ENCODE measurements at regions not wholly inside any gene's neighbourhood (a gene's known extent, or its start where the extent isn't known, plus 50 kb on each side); places are given as distances from the start of the nearest gene placed in this dataset.

- DNase-seq (ENCODE audit: insufficient read length, low spot score) (no peak), FAIRE-seq (peak; percentile 31)
- TF ChIP-seq POLR2AphosphoS5 (IDR thresholded peaks at IDR 0.05; ENCODE audit: low read depth, low read length), result no peak
- TF ChIP-seq SPI1 (IDR thresholded peaks at IDR 0.05; ENCODE audit: low read depth, low read length), result no peak
- TF ChIP-seq PAX5 (IDR thresholded peaks at IDR 0.05; ENCODE audit: insufficient read depth, low read length, severe bottlenecking), result no peak
- no peak for TF ChIP-seq POLR2A (IDR thresholded peaks at IDR 0.05; ENCODE audit: low read depth, low read length)
- no peak for TF ChIP-seq POU2F2 (IDR thresholded peaks at IDR 0.05; ENCODE audit: low read depth, low read length)
- TF ChIP-seq TAF1 (IDR thresholded peaks at IDR 0.05; ENCODE audit: low read depth, low read length), result no peak
Observed at GRCh38 chr1:198907423-198907746, 268.5 kb downstream of the PTPRC start.

- FAIRE-seq (no peak), DNase-seq (ENCODE audit: insufficient read length, low spot score) (no peak)
- TF ChIP-seq POLR2AphosphoS5 (IDR thresholded peaks at IDR 0.05; ENCODE audit: low read depth, low read length) (no peak), POU2F2 (IDR thresholded peaks at IDR 0.05; ENCODE audit: low read depth, low read length) (no peak), POLR2A (IDR thresholded peaks at IDR 0.05; ENCODE audit: low read depth, low read length) (no peak), SPI1 (IDR thresholded peaks at IDR 0.05; ENCODE audit: low read depth, low read length) (no peak), PAX5 (IDR thresholded peaks at IDR 0.05; ENCODE audit: insufficient read depth, low read length, severe bottlenecking) (no peak), TAF1 (IDR thresholded peaks at IDR 0.05; ENCODE audit: low read depth, low read length) (no peak)
Observed at GRCh38 chr1:198908995-198909394, 270.2 kb downstream of the PTPRC start.

GRCh38 chr1:198909973-198910372, 271.1 kb downstream of the PTPRC start:
- FAIRE-seq (no peak), DNase-seq (ENCODE audit: insufficient read length, low spot score) (no peak)
- TF ChIP-seq POLR2A (IDR thresholded peaks at IDR 0.05; ENCODE audit: low read depth, low read length), result no peak
- TF ChIP-seq POU2F2 (IDR thresholded peaks at IDR 0.05; ENCODE audit: low read depth, low read length), result no peak

GRCh38 chr1:198910816-198911215, 272.0 kb downstream of the PTPRC start:
- FAIRE-seq (no peak), DNase-seq (ENCODE audit: insufficient read length, low spot score) (no peak)
- no peak for TF ChIP-seq POLR2AphosphoS5 (IDR thresholded peaks at IDR 0.05; ENCODE audit: low read depth, low read length)
- no peak for TF ChIP-seq TAF1 (IDR thresholded peaks at IDR 0.05; ENCODE audit: low read depth, low read length)
- no peak for TF ChIP-seq PAX5 (IDR thresholded peaks at IDR 0.05; ENCODE audit: insufficient read depth, low read length, severe bottlenecking)
- no peak for TF ChIP-seq POLR2A (IDR thresholded peaks at IDR 0.05; ENCODE audit: low read depth, low read length)
- no peak for TF ChIP-seq SPI1 (IDR thresholded peaks at IDR 0.05; ENCODE audit: low read depth, low read length)
- no peak for TF ChIP-seq POU2F2 (IDR thresholded peaks at IDR 0.05; ENCODE audit: low read depth, low read length)

GRCh38 chr1:198912046-198912445, 273.2 kb downstream of the PTPRC start:
- DNase-seq (ENCODE audit: insufficient read length, low spot score) (no peak), FAIRE-seq (no peak)
- no peak for TF ChIP-seq TAF1 (IDR thresholded peaks at IDR 0.05; ENCODE audit: low read depth, low read length)
- no peak for TF ChIP-seq POLR2A (IDR thresholded peaks at IDR 0.05; ENCODE audit: low read depth, low read length)
- TF ChIP-seq PAX5 (IDR thresholded peaks at IDR 0.05; ENCODE audit: insufficient read depth, low read length, severe bottlenecking), result no peak
- TF ChIP-seq POU2F2 (IDR thresholded peaks at IDR 0.05; ENCODE audit: low read depth, low read length), result no peak
- TF ChIP-seq POLR2AphosphoS5 (IDR thresholded peaks at IDR 0.05; ENCODE audit: low read depth, low read length), result no peak
- no peak for TF ChIP-seq SPI1 (IDR thresholded peaks at IDR 0.05; ENCODE audit: low read depth, low read length)

GRCh38 chr1:198913667-198914066, 274.8 kb downstream of the PTPRC start:
- no peak for TF ChIP-seq PAX5 (IDR thresholded peaks at IDR 0.05; ENCODE audit: insufficient read depth, low read length, severe bottlenecking)
- no peak for DNase-seq (ENCODE audit: insufficient read length, low spot score)
- FAIRE-seq, result no peak

- TF ChIP-seq POLR2AphosphoS5 (IDR thresholded peaks at IDR 0.05; ENCODE audit: low read depth, low read length), result no peak
- TF ChIP-seq PAX5 (IDR thresholded peaks at IDR 0.05; ENCODE audit: insufficient read depth, low read length, severe bottlenecking), result no peak
- no peak for TF ChIP-seq POLR2A (IDR thresholded peaks at IDR 0.05; ENCODE audit: low read depth, low read length)
- DNase-seq (ENCODE audit: insufficient read length, low spot score) (no peak), FAIRE-seq (no peak)
Observed at GRCh38 chr1:198915327-198916231, 276.7 kb downstream of the PTPRC start.

GRCh38 chr1:198917226-198917625, 278.4 kb downstream of the PTPRC start:
- FAIRE-seq (no peak), DNase-seq (ENCODE audit: insufficient read length, low spot score) (no peak)
- TF ChIP-seq POLR2A (IDR thresholded peaks at IDR 0.05; ENCODE audit: low read depth, low read length), result no peak
- no peak for TF ChIP-seq POLR2AphosphoS5 (IDR thresholded peaks at IDR 0.05; ENCODE audit: low read depth, low read length)
- no peak for TF ChIP-seq TAF1 (IDR thresholded peaks at IDR 0.05; ENCODE audit: low read depth, low read length)
- no peak for TF ChIP-seq PAX5 (IDR thresholded peaks at IDR 0.05; ENCODE audit: insufficient read depth, low read length, severe bottlenecking)
- no peak for TF ChIP-seq POU2F2 (IDR thresholded peaks at IDR 0.05; ENCODE audit: low read depth, low read length)
- TF ChIP-seq SPI1 (IDR thresholded peaks at IDR 0.05; ENCODE audit: low read depth, low read length), result no peak

- FAIRE-seq (no peak), DNase-seq (ENCODE audit: insufficient read length, low spot score) (no peak)
Observed at GRCh38 chr1:198918920-198919319, 280.1 kb downstream of the PTPRC start.

GRCh38 chr1:198919667-198920398, 281.0 kb downstream of the PTPRC start:
- no peak for TF ChIP-seq POLR2A (IDR thresholded peaks at IDR 0.05; ENCODE audit: low read depth, low read length)
- TF ChIP-seq POU2F2 (IDR thresholded peaks at IDR 0.05; ENCODE audit: low read depth, low read length), result no peak; the same call in 1 of the 2 replicates
- TF ChIP-seq SPI1 (IDR thresholded peaks at IDR 0.05; ENCODE audit: low read depth, low read length), result no peak
- TF ChIP-seq PAX5 (IDR thresholded peaks at IDR 0.05; ENCODE audit: insufficient read depth, low read length, severe bottlenecking), result no peak
- FAIRE-seq, result peak; percentile 81
- DNase-seq (ENCODE audit: insufficient read length, low spot score), result no peak

More at GRCh38 chr1:198918920-198919319, 280.1 kb downstream of the PTPRC start:
- no peak for TF ChIP-seq TAF1 (IDR thresholded peaks at IDR 0.05; ENCODE audit: low read depth, low read length)
- TF ChIP-seq PAX5 (IDR thresholded peaks at IDR 0.05; ENCODE audit: insufficient read depth, low read length, severe bottlenecking), result no peak
- TF ChIP-seq POU2F2 (IDR thresholded peaks at IDR 0.05; ENCODE audit: low read depth, low read length), result no peak
- no peak for TF ChIP-seq POLR2A (IDR thresholded peaks at IDR 0.05; ENCODE audit: low read depth, low read length)
- TF ChIP-seq POLR2AphosphoS5 (IDR thresholded peaks at IDR 0.05; ENCODE audit: low read depth, low read length), result no peak
- no peak for TF ChIP-seq SPI1 (IDR thresholded peaks at IDR 0.05; ENCODE audit: low read depth, low read length)
